Astrocyte of the spinal cord (primary cell): ENCODE measurements at regions not wholly inside any gene's neighbourhood (a gene's known extent, or its start where the extent isn't known, plus 50 kb on each side); places are given as distances from the start of the nearest gene placed in this dataset.

ENCODE experiments used
- DNase-seq: peaks from one replicate; pipeline ENCODE4 v3.0.0; 2011; ENCODE audit warnings: low read depth, low spot score
- H3K4me3 ChIP-seq: 2 replicates; pipeline ENCODE4 v1.5.1; 2011; ENCODE audit warnings: low read depth, mild to moderate bottlenecking, low read length, moderate library complexity
- in situ Hi-C: cut with HindIII; loops from 2 replicates; pipeline ENCODE4 v1.10.0; 2017; ENCODE audit warnings: low sequenced_read_pairs
- TF ChIP-seq, protein P1 (sequence below): IDR thresholded peaks from 2 replicates; pipeline ENCODE4 v1.5.1; 2012; ENCODE audit warnings: low read depth, mild to moderate bottlenecking, low read length, inconsistent platforms

DNA sequence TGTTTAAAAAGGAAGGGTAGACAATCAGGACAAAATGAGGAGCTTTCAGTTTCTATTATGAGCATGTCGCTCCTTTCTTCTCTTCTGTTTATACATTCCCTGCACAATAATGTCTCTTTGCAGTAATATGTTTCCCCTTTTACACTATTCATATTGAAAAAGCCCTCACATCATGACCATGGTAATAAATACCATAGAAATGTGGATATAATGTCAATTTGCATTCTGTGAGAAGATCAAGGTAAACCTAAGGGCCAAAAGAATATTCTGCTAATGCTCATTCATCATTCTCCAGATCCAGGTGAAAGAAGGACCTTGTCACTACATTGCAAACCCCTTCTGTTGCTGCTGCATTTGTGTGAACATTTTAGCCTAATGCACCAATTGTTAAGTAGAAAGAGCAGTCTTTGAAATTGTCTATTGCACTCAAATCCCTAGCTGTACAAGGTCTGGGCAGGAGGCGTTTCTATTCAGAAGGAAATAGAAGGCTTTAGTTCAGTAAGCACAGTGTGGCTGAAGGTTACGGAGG lies 117.6 kb upstream of the SOX21 start:
- no peak overlapping the region for H3K4me3 ChIP-seq
- in situ Hi-C loops, result no loop called here

DNA sequence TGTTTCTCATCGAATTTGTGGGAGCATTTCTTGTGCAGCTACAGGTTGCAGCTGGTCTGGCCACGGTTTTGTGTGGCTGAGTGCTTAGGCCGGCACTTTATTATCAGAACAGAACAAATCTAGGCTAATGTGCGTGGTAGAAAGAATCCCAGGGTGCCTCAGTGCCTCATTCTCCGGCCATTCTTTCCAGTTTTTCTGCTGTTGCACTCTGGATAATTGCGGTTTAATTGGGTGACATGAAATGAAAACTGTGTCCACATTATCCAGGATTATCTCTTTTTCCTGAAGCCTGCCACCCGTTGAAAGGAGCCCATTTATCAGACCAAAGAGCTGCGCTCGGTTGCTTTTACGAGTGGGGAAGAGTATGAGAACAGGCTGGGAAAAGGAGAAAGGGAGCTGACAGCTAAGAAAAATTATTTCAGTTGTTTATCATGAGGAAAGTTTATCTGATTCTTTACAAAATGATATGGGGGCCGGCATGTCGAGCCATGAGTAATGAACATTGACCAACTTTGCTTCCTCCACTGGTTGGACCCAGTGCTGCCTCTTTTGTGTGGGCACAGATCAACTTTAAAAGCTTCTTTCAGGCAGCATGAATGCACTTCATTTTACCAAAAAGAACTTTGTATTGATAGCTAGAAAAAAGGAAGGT lies 117.0 kb upstream of the SOX21 start:
- DNase-seq, result no peak
- TF ChIP-seq, protein P1, sequence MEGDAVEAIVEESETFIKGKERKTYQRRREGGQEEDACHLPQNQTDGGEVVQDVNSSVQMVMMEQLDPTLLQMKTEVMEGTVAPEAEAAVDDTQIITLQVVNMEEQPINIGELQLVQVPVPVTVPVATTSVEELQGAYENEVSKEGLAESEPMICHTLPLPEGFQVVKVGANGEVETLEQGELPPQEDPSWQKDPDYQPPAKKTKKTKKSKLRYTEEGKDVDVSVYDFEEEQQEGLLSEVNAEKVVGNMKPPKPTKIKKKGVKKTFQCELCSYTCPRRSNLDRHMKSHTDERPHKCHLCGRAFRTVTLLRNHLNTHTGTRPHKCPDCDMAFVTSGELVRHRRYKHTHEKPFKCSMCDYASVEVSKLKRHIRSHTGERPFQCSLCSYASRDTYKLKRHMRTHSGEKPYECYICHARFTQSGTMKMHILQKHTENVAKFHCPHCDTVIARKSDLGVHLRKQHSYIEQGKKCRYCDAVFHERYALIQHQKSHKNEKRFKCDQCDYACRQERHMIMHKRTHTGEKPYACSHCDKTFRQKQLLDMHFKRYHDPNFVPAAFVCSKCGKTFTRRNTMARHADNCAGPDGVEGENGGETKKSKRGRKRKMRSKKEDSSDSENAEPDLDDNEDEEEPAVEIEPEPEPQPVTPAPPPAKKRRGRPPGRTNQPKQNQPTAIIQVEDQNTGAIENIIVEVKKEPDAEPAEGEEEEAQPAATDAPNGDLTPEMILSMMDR, result no peak
- no peak overlapping the region for H3K4me3 ChIP-seq
- in situ Hi-C loops, result no loop called here

More for the DNA sequence above, 117.6 kb upstream of the SOX21 start:
- no peak for DNase-seq
- TF ChIP-seq, protein P1, result no peak

DNA sequence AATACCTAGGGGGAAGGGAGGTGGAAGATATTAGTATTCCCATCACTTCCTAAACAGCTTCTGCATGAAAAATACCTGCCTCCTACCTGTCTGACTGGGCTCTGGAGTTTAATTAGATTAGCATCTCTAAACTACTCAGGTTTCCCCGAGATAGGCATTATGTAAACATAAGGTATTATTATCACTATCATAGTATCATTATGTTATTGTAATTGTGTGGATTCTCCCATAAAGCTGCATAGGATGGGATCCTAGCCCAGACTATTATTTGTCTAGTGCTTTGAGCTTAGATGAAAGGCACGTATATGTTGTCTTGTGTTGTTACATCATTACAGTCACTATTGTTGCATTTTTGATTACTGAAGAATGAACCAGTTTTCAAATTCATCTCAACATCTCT lies 115.2 kb upstream of the SOX21 start:
- DNase-seq, result no peak
- TF ChIP-seq, protein P1, result no peak
- in situ Hi-C loops, result no loop called here
- H3K4me3 ChIP-seq, result no peak overlapping the region

GRCh38 chr13:94825507-94825906 lies 113.2 kb upstream of the SOX21 start:
- H3K4me3 ChIP-seq, result no peak overlapping the region
- peak; percentile 44 for DNase-seq
- TF ChIP-seq, protein P1, result no peak
- in situ Hi-C loops, result no loop called here

- in situ Hi-C loops, result no loop called here
- H3K4me3 ChIP-seq, result no peak overlapping the region
- TF ChIP-seq, protein P1, result no peak
- no peak for DNase-seq
Observed at GRCh38 chr13:94824601-94825000, 112.3 kb upstream of the SOX21 start.

GRCh38 chr13:94822356-94822755 lies 110.0 kb upstream of the SOX21 start:
- DNase-seq, result no peak
- TF ChIP-seq, protein P1, result no peak
- in situ Hi-C loops, result no loop called here
- no peak overlapping the region for H3K4me3 ChIP-seq

- in situ Hi-C loops, result no loop called here
- no peak for DNase-seq
- no peak overlapping the region for H3K4me3 ChIP-seq
- TF ChIP-seq, protein P1, result no peak
Observed at GRCh38 chr13:94816256-94816655, 103.9 kb upstream of the SOX21 start.
